Peyer's patch (tissue), 4 donors: ENCODE measurements at regions not wholly inside any gene's neighbourhood (a gene's known extent, or its start where the extent isn't known, plus 50 kb on each side); places are given as distances from the start of the nearest gene placed in this dataset.

Experiments
- POLR2A ChIP-seq, 2 donors: fragments of 450-650 bp; IDR thresholded peaks; one replicate each; pipeline ENCODE4 v1.5.1; 2017; ENCODE audit warnings: antibody characterized with exemption in 2 of 2, mild to moderate bottlenecking in 2 of 2, moderate library complexity in 2 of 2
- TF ChIP-seq, protein P1 (sequence below), 6 experiments: fragments of 450-650 bp in 4 of 6; fragments of 200-600 bp in 2 of 6; sonication (generic) in 1 of 6; IDR thresholded peaks; one replicate each; pipeline ENCODE4 v1.5.1; 2017 to 2019; ENCODE audit warnings: antibody characterized with exemption in 6 of 6, mild to moderate bottlenecking in 3 of 6, moderate library complexity in 1 of 6

- TF ChIP-seq, protein P1, sequence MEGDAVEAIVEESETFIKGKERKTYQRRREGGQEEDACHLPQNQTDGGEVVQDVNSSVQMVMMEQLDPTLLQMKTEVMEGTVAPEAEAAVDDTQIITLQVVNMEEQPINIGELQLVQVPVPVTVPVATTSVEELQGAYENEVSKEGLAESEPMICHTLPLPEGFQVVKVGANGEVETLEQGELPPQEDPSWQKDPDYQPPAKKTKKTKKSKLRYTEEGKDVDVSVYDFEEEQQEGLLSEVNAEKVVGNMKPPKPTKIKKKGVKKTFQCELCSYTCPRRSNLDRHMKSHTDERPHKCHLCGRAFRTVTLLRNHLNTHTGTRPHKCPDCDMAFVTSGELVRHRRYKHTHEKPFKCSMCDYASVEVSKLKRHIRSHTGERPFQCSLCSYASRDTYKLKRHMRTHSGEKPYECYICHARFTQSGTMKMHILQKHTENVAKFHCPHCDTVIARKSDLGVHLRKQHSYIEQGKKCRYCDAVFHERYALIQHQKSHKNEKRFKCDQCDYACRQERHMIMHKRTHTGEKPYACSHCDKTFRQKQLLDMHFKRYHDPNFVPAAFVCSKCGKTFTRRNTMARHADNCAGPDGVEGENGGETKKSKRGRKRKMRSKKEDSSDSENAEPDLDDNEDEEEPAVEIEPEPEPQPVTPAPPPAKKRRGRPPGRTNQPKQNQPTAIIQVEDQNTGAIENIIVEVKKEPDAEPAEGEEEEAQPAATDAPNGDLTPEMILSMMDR (IDR thresholded peaks at IDR 0.05): no peak
- no peak for TF ChIP-seq POLR2A (IDR thresholded peaks at IDR 0.05)
These were observed 599.8 kb upstream of the CXADR start for GRCh38 chr21:16913010-16913409.
